Activated T-helper 17 cell treated with anti-CD3 and anti-CD28 coated beads, Interleukin-2, amount 50 U/mL, for 72 hours (primary cell): ENCODE measurements at regions not wholly inside any gene's neighbourhood (a gene's known extent, or its start where the extent isn't known, plus 50 kb on each side); places are given as distances from the start of the nearest gene placed in this dataset.

Experiments used
- ATAC-seq: fragments of 150-1000 bp; cut with Tn5 transposase; replicated peaks from 2 replicates; pipeline ENCODE4 v1.10.0; 2021; ENCODE audit warnings: mild to moderate bottlenecking, moderate library complexity
- H3K27ac Mint-ChIP-seq: one replicate; pipeline ENCODE4 v1.8.0; 2022; ENCODE audit warnings: mixed read lengths
- H3K27me3 Mint-ChIP-seq: one replicate; pipeline ENCODE4 v1.8.0; 2022; ENCODE audit warnings: mixed read lengths
- H3K36me3 Mint-ChIP-seq: one replicate; pipeline ENCODE4 v1.8.0; 2022; ENCODE audit warnings: low read depth, mild to moderate bottlenecking, mixed read lengths
- H3K4me1 Mint-ChIP-seq: one replicate; pipeline ENCODE4 v1.8.0; 2022; ENCODE audit warnings: mixed read lengths
- H3K4me3 Mint-ChIP-seq: one replicate; pipeline ENCODE4 v1.8.0; 2022; ENCODE audit warnings: mild to moderate bottlenecking, mixed read lengths
- H3K9me3 Mint-ChIP-seq: one replicate; pipeline ENCODE4 v1.8.0; 2022; ENCODE audit warnings: mixed read lengths

DNA sequence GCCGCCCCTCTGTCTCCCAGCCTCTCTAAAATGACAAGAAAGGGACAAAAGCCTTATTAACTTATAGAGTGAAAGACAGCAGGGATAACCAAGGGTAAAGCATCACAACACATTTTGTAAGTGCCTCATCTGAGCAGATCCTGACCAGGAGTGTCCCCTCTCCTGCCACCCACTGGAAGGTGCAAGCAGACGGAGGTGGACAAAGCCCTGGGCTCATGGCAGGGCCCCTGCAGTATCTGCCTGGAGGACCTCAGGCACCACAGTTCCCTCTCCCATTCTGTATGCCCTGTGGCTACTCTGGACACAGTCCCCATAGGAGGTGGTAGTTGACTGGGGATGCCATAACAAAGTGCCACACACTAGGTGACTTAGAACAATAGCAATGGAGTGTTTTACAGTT lies 319.8 kb downstream of the GADD45G start:
- H3K4me3 Mint-ChIP-seq, result peak overlapping the region; percentile 36
- peaks cover 16% of the 10 kb centered on the region for H3K27me3 Mint-ChIP-seq
- peaks cover 9% of the 10 kb centered on the region for H3K4me1 Mint-ChIP-seq
- no peaks in the 10 kb centered on the region for H3K36me3 Mint-ChIP-seq
- ATAC-seq, result no peak
- H3K27ac Mint-ChIP-seq, result peak overlapping the region; percentile 84
- H3K9me3 Mint-ChIP-seq, result no peaks in the 10 kb centered on the region

- Mint-ChIP-seq H3K4me1 (peaks cover 9% of the 10 kb centered on the region), H3K27ac (no peak overlapping the region), H3K4me3 (no peak overlapping the region), H3K36me3 (no peaks in the 10 kb centered on the region), H3K9me3 (no peaks in the 10 kb centered on the region), H3K27me3 (peaks cover 24% of the 10 kb centered on the region)
- no peak for ATAC-seq
These were observed 321.4 kb downstream of the GADD45G start for GRCh38 chr9:89926167-89926566.

- H3K9me3 Mint-ChIP-seq, result no peaks in the 10 kb centered on the region
- H3K27ac Mint-ChIP-seq, result no peak overlapping the region
- ATAC-seq, result no peak
- H3K4me1 Mint-ChIP-seq, result peaks cover 9% of the 10 kb centered on the region
- peaks cover 24% of the 10 kb centered on the region for H3K27me3 Mint-ChIP-seq
- no peak overlapping the region for H3K4me3 Mint-ChIP-seq
- H3K36me3 Mint-ChIP-seq, result no peaks in the 10 kb centered on the region
These were observed 321.9 kb downstream of the GADD45G start for GRCh38 chr9:89926691-89927220.

- Mint-ChIP-seq H3K27ac (no peak overlapping the region), H3K9me3 (no peaks in the 10 kb centered on the region), H3K4me1 (peaks cover 9% of the 10 kb centered on the region), H3K36me3 (no peaks in the 10 kb centered on the region), H3K4me3 (no peak overlapping the region), H3K27me3 (peaks cover 28% of the 10 kb centered on the region)
- no peak for ATAC-seq
These were observed 323.3 kb downstream of the GADD45G start for GRCh38 chr9:89928106-89928505.

GRCh38 chr9:89928521-89929275 lies 323.9 kb downstream of the GADD45G start:
- no peak for ATAC-seq
- Mint-ChIP-seq H3K36me3 (no peaks in the 10 kb centered on the region), H3K4me3 (no peak overlapping the region), H3K9me3 (no peaks in the 10 kb centered on the region), H3K27me3 (peaks cover 30% of the 10 kb centered on the region), H3K27ac (no peak overlapping the region), H3K4me1 (peaks cover 8% of the 10 kb centered on the region)

GRCh38 chr9:89929315-89929672 lies 324.5 kb downstream of the GADD45G start:
- peaks cover 2% of the 10 kb centered on the region for H3K4me1 Mint-ChIP-seq
- no peaks in the 10 kb centered on the region for H3K36me3 Mint-ChIP-seq
- H3K27me3 Mint-ChIP-seq, result peaks cover 30% of the 10 kb centered on the region
- no peak for ATAC-seq
- H3K4me3 Mint-ChIP-seq, result no peak overlapping the region
- H3K27ac Mint-ChIP-seq, result no peak overlapping the region
- no peaks in the 10 kb centered on the region for H3K9me3 Mint-ChIP-seq

DNA sequence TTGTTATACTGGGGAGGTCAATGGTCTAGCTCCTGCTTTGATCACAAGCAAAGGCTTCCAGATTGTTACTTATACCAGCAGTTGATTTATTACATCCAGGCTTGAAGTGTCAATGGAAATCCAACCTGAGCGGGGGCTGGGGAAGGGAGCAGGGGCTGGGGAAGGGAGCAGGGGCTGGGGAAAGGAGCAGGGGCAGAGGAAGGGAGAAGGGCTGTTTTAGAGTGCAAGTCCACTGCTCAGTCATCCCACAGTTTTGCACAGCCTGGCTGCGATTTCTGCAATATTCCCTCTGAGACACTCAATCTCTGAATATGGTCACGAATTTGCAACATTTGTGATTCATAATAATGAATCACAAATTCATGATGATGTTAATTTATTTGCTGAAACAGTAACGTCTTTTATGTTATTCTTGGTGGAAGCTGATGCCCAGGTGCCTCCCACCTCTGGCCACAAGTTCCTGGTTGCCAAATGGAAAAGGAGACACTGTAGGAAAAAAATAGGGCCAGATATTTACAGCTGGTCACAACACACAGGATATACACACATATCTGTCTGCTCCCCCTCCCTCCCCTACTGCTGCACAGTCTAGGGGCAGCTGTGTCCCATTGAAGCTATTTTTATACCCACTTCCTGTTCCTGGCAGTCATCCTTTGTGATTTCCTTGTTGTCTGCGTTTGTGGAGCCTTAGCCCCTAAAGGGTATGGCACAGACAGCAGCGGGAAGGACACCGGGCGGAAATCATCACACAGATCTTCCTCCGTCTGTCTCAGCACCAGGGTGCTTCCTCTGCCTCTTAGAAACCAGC lies 325.1 kb downstream of the GADD45G start:
- H3K36me3 Mint-ChIP-seq, result no peaks in the 10 kb centered on the region
- no peaks in the 10 kb centered on the region for H3K4me1 Mint-ChIP-seq
- no peak overlapping the region for H3K4me3 Mint-ChIP-seq
- peak overlapping the region; percentile 47 for H3K27ac Mint-ChIP-seq
- H3K9me3 Mint-ChIP-seq, result no peaks in the 10 kb centered on the region
- ATAC-seq, result no peak
- peaks cover 32% of the 10 kb centered on the region for H3K27me3 Mint-ChIP-seq

GRCh38 chr9:89933578-89933977 lies 328.8 kb downstream of the GADD45G start:
- H3K9me3 Mint-ChIP-seq, result no peaks in the 10 kb centered on the region
- H3K4me3 Mint-ChIP-seq, result no peak overlapping the region
- peaks cover 16% of the 10 kb centered on the region for H3K27me3 Mint-ChIP-seq
- H3K27ac Mint-ChIP-seq, result no peak overlapping the region
- ATAC-seq, result no peak
- H3K4me1 Mint-ChIP-seq, result no peaks in the 10 kb centered on the region
- no peaks in the 10 kb centered on the region for H3K36me3 Mint-ChIP-seq

DNA sequence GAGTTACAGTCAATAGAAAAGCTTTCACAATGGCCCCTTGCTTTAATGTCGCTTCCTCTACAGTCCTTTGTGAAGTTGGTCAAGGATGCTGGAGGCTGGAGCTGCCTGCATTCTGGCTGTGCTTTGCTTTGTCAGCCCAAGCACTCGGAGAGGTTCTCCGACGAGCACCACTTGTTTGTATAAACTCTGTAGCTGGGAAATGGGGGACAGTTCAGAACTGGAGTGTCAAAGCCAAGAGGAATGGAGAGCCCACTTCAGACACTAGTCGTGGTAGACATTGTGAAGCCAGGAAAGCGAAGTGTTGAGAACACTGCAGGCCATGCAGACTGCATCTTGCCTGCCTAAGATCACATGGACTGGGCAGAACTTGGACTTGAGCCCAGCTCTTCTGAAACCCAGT lies 330.3 kb downstream of the GADD45G start:
- H3K27ac Mint-ChIP-seq, result no peak overlapping the region
- no peak for ATAC-seq
- H3K4me1 Mint-ChIP-seq, result no peaks in the 10 kb centered on the region
- no peaks in the 10 kb centered on the region for H3K9me3 Mint-ChIP-seq
- H3K27me3 Mint-ChIP-seq, result peaks cover 29% of the 10 kb centered on the region
- no peaks in the 10 kb centered on the region for H3K36me3 Mint-ChIP-seq
- no peak overlapping the region for H3K4me3 Mint-ChIP-seq

- no peaks in the 10 kb centered on the region for H3K36me3 Mint-ChIP-seq
- H3K4me1 Mint-ChIP-seq, result no peaks in the 10 kb centered on the region
- no peak overlapping the region for H3K27ac Mint-ChIP-seq
- H3K4me3 Mint-ChIP-seq, result no peak overlapping the region
- H3K27me3 Mint-ChIP-seq, result peaks cover 25% of the 10 kb centered on the region
- no peak for ATAC-seq
- no peaks in the 10 kb centered on the region for H3K9me3 Mint-ChIP-seq
These were observed 331.0 kb downstream of the GADD45G start for GRCh38 chr9:89935801-89936200.

- no peaks in the 10 kb centered on the region for H3K36me3 Mint-ChIP-seq
- H3K4me1 Mint-ChIP-seq, result peaks cover 8% of the 10 kb centered on the region
- no peak overlapping the region for H3K27ac Mint-ChIP-seq
- H3K9me3 Mint-ChIP-seq, result no peaks in the 10 kb centered on the region
- peaks cover 30% of the 10 kb centered on the region for H3K27me3 Mint-ChIP-seq
- H3K4me3 Mint-ChIP-seq, result no peak overlapping the region
- no peak for ATAC-seq
These were observed 332.2 kb downstream of the GADD45G start for GRCh38 chr9:89937051-89937450.

GRCh38 chr9:89939181-89939580 lies 334.4 kb downstream of the GADD45G start:
- peaks cover 25% of the 10 kb centered on the region for H3K27me3 Mint-ChIP-seq
- no peaks in the 10 kb centered on the region for H3K36me3 Mint-ChIP-seq
- H3K4me1 Mint-ChIP-seq, result peaks cover 8% of the 10 kb centered on the region
- no peak overlapping the region for H3K4me3 Mint-ChIP-seq
- no peaks in the 10 kb centered on the region for H3K9me3 Mint-ChIP-seq
- no peak for ATAC-seq
- H3K27ac Mint-ChIP-seq, result no peak overlapping the region

DNA sequence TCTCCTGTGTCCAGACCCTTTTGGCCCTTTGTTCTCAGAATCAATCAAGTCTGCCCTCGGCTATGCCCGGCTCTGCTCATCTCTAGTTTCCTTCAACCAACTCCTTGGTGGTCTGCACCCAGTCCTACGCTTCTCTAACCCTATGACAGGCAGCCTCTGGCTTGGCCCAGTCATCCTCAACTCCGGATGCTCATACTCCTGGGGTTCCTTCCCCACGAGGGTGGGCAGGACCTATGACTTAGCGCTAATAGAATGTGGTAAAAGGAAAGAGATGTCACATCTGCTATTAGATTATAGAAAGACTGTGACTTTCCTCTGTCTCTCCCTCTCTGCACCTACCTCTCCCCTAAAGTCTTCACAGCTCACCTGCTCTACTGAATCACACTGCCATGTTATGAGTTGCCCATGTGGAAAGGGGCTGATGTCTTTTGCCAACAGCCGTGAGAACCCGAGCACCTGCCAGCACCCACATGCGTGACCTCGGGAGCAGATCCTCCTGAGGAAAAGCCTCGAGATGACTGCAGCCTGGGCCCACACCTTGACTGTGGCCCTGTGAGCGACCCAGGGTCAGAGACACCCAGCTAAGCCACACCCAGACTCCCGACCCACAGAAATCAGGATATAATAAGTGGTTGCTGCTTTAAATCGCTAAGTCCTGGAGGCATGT lies 334.9 kb downstream of the GADD45G start:
- no peak for ATAC-seq
- H3K4me3 Mint-ChIP-seq, result no peak overlapping the region
- H3K4me1 Mint-ChIP-seq, result peaks cover 8% of the 10 kb centered on the region
- peaks cover 24% of the 10 kb centered on the region for H3K27me3 Mint-ChIP-seq
- no peaks in the 10 kb centered on the region for H3K9me3 Mint-ChIP-seq
- no peak overlapping the region for H3K27ac Mint-ChIP-seq
- no peaks in the 10 kb centered on the region for H3K36me3 Mint-ChIP-seq

GRCh38 chr9:89940625-89941024 lies 335.8 kb downstream of the GADD45G start:
- H3K36me3 Mint-ChIP-seq, result no peaks in the 10 kb centered on the region
- no peak overlapping the region for H3K4me3 Mint-ChIP-seq
- H3K27ac Mint-ChIP-seq, result no peak overlapping the region
- ATAC-seq, result no peak
- H3K9me3 Mint-ChIP-seq, result no peaks in the 10 kb centered on the region
- H3K27me3 Mint-ChIP-seq, result peaks cover 23% of the 10 kb centered on the region
- H3K4me1 Mint-ChIP-seq, result peaks cover 8% of the 10 kb centered on the region
